KMS-11 (cell line): ENCODE measurements at regions not wholly inside any gene's neighbourhood (a gene's known extent, or its start where the extent isn't known, plus 50 kb on each side); places are given as distances from the start of the nearest gene placed in this dataset.

Source experiments
- H2AFZ ChIP-seq: fragments of 200-600 bp; sonication (generic); 2 replicates; pipeline ENCODE4 v1.6.1; 2016; ENCODE audit warnings: antibody characterized with exemption, mixed run types, low read depth
- H3K27ac ChIP-seq: fragments of 200-600 bp; sonication (generic); 2 replicates; pipeline ENCODE4 v1.6.1; 2016; ENCODE audit warnings: mild to moderate bottlenecking, mixed run types
- H3K27me3 ChIP-seq: fragments of 200-600 bp; sonication (generic); 2 replicates; pipeline ENCODE4 v1.6.1; 2017; ENCODE audit warnings: mild to moderate bottlenecking, low read depth, mixed run types, moderate library complexity; ENCODE audit not compliant: insufficient read depth
- H3K36me3 ChIP-seq: fragments of 200-600 bp; sonication (generic); 2 replicates; pipeline ENCODE4 v1.6.1; 2017; ENCODE audit warnings: mild to moderate bottlenecking, mixed run types; ENCODE audit not compliant: insufficient read depth
- H3K4me1 ChIP-seq: fragments of 200-600 bp; sonication (generic); 2 replicates; pipeline ENCODE4 v1.6.1; 2016; ENCODE audit warnings: mild to moderate bottlenecking, low read depth, mixed run types; ENCODE audit not compliant: poor library complexity, severe bottlenecking
- H3K4me2 ChIP-seq: fragments of 200-600 bp; sonication (generic); 2 replicates; pipeline ENCODE4 v1.7.0; 2016; ENCODE audit warnings: mild to moderate bottlenecking, mixed run types
- H3K4me3 ChIP-seq: fragments of 200-600 bp; sonication (generic); IDR thresholded peaks from 2 replicates; pipeline ENCODE4 v1.6.1; 2017; ENCODE audit warnings: low read depth, low read length, mixed read lengths; ENCODE audit not compliant: insufficient read depth
- H3K79me2 ChIP-seq: fragments of 200-600 bp; sonication (generic); 2 replicates; pipeline ENCODE4 v1.6.1; 2016; ENCODE audit warnings: low read depth, mixed run types; ENCODE audit not compliant: insufficient read depth
- H3K9ac ChIP-seq: fragments of 200-600 bp; sonication (generic); 2 replicates; pipeline ENCODE4 v1.6.1; 2016; ENCODE audit warnings: mild to moderate bottlenecking, mixed run types
- H4K20me1 ChIP-seq: fragments of 200-600 bp; sonication (generic); 2 replicates; pipeline ENCODE4 v1.6.1; 2016; ENCODE audit warnings: mild to moderate bottlenecking, mixed run types; ENCODE audit not compliant: insufficient read depth
- TF ChIP-seq, protein P1 (sequence below): fragments of 200-600 bp; sonication (generic); conservative IDR thresholded peaks from 2 replicates; pipeline ENCODE4 v1.6.1; 2017; ENCODE audit warnings: low read depth, mild to moderate bottlenecking, antibody characterized with exemption, low read length, moderate library complexity, mixed read lengths

DNA sequence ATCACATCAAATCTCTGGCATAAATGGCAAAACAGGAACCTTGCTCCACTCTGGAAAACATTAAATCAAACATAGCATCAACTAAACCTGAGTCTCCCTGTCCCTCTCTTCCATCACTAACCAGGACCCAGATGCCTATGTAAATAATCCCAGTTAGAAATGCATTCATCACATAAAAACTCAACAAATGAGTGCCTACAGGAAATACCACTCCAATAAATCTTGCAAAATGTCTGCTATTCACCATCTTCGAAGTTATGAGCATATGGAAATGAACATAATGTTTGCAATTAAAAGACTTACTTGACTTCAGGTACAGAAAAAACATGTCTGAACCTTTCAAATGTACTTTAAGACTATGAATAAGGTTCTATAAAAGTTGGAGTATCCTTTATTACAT, 425.0 kb downstream of the CDH11 start:
- H3K79me2 ChIP-seq: no peaks in the 10 kb centered on the region
- no peak overlapping the region for H3K4me3 ChIP-seq
- H4K20me1 ChIP-seq: no peaks in the 10 kb centered on the region
- H3K9ac ChIP-seq: no peak overlapping the region
- H3K36me3 ChIP-seq: no peaks in the 10 kb centered on the region
- TF ChIP-seq, protein P1, sequence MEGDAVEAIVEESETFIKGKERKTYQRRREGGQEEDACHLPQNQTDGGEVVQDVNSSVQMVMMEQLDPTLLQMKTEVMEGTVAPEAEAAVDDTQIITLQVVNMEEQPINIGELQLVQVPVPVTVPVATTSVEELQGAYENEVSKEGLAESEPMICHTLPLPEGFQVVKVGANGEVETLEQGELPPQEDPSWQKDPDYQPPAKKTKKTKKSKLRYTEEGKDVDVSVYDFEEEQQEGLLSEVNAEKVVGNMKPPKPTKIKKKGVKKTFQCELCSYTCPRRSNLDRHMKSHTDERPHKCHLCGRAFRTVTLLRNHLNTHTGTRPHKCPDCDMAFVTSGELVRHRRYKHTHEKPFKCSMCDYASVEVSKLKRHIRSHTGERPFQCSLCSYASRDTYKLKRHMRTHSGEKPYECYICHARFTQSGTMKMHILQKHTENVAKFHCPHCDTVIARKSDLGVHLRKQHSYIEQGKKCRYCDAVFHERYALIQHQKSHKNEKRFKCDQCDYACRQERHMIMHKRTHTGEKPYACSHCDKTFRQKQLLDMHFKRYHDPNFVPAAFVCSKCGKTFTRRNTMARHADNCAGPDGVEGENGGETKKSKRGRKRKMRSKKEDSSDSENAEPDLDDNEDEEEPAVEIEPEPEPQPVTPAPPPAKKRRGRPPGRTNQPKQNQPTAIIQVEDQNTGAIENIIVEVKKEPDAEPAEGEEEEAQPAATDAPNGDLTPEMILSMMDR: no peak
- H3K4me1 ChIP-seq: peaks cover 1% of the 10 kb centered on the region
- H3K27ac ChIP-seq: no peak overlapping the region
- no peak overlapping the region for H3K4me2 ChIP-seq
- no peak overlapping the region for H2AFZ ChIP-seq
- no peaks in the 10 kb centered on the region for H3K27me3 ChIP-seq

DNA sequence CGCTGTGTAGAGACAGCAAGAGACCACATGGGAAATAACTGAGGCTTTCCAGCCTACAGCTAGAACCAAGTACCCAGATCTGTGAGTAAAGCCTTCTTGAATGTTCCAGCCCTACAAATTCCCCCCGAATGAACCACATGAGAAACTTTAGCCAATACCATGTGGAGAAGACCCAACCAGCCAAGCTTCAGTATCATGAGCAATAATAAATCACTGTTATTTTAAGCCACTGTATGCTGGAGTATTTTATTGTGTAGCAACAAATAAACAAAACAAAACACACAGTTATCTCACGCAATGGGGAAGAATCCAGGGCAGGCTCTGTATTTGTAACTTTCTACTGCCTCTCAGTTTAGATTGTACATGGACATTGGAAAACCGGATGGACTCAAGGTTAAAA, 426.2 kb downstream of the CDH11 start:
- no peak overlapping the region for H2AFZ ChIP-seq
- H3K27me3 ChIP-seq: no peaks in the 10 kb centered on the region
- no peak overlapping the region for H3K27ac ChIP-seq
- TF ChIP-seq, protein P1: no peak
- no peak overlapping the region for H3K9ac ChIP-seq
- no peak overlapping the region for H3K4me3 ChIP-seq
- no peaks in the 10 kb centered on the region for H3K79me2 ChIP-seq
- no peaks in the 10 kb centered on the region for H3K36me3 ChIP-seq
- H3K4me1 ChIP-seq: no peaks in the 10 kb centered on the region
- no peaks in the 10 kb centered on the region for H4K20me1 ChIP-seq
- no peak overlapping the region for H3K4me2 ChIP-seq

DNA sequence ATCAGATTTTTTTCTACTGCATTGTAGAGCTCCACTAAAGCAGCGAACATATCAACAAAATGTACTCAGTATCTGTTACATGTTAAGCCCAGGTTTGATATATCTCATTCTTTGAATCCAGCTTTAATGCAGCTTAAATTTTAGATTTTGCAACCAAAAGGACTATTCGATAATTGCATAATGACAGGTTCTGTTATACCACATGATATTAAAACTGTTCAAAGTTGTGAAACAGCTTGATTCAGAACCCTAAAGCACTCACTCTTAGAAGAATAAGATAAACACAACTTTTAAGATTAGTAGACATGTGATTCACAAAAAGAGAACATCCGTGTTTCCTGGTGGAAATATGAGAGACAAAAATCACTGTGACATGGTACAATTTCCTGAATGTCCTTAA, 427.9 kb downstream of the CDH11 start:
- Histone ChIP-seq H2AFZ (no peak overlapping the region), H3K9ac (no peak overlapping the region), H3K4me2 (no peak overlapping the region), H3K4me3 (no peak overlapping the region), H3K79me2 (no peaks in the 10 kb centered on the region), H3K36me3 (no peaks in the 10 kb centered on the region), H3K4me1 (no peaks in the 10 kb centered on the region), H4K20me1 (no peaks in the 10 kb centered on the region), H3K27me3 (no peaks in the 10 kb centered on the region), H3K27ac (no peak overlapping the region)
- TF ChIP-seq, protein P1: no peak

DNA sequence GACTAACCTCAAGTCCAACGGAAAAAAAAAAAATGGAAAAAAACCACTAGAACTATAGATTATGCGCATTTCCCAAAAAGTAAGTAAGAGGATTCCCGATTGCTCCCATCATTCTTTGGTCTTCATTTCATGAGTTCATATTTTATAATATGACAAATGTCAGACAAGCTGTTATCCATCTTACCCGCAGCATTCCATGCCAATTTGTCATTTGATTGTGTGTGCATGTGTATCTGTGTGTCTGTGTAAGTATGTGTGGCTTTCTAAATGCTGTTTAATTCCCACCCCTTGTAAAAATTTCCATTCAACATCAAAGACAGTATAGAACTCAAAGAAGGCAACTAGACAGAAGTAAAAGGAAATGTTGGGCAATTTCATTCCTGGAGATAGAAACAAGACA, 434.1 kb downstream of the CDH11 start:
- TF ChIP-seq, protein P1: no peak
- Histone ChIP-seq H3K27me3 (no peaks in the 10 kb centered on the region), H3K36me3 (no peaks in the 10 kb centered on the region), H2AFZ (no peak overlapping the region), H3K4me2 (no peak overlapping the region), H4K20me1 (no peaks in the 10 kb centered on the region), H3K79me2 (no peaks in the 10 kb centered on the region), H3K4me1 (no peaks in the 10 kb centered on the region), H3K27ac (no peak overlapping the region), H3K4me3 (no peak overlapping the region), H3K9ac (no peak overlapping the region)

DNA sequence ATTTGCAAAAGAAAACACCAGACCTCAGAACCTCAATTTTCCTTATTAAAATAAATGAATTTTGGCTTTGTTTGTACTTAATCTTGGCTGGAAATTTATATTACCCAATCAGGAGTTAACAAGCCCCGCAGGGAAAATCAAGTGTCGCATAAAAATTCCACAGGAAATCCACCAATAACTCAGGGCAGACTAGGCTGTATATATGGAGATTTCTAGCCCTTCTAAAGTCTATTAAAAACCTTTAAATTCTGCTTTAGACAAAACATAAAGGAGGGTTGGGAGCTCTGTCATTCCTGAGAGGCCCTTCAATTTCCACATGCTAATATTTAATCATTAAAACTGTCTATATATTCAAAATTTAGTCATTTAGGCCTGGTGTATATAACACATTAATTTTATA, 434.7 kb downstream of the CDH11 start:
- Histone ChIP-seq H3K9ac (no peak overlapping the region), H3K4me2 (no peak overlapping the region), H3K4me3 (no peak overlapping the region), H3K27me3 (no peaks in the 10 kb centered on the region), H3K27ac (no peak overlapping the region), H3K4me1 (no peaks in the 10 kb centered on the region), H4K20me1 (no peaks in the 10 kb centered on the region), H3K79me2 (no peaks in the 10 kb centered on the region), H2AFZ (no peak overlapping the region), H3K36me3 (no peaks in the 10 kb centered on the region)
- TF ChIP-seq, protein P1: no peak
